Right lobe of liver (tissue), 6 donors: ENCODE measurements at regions not wholly inside any gene's neighbourhood (a gene's known extent, or its start where the extent isn't known, plus 50 kb on each side); places are given as distances from the start of the nearest gene placed in this dataset.

Experiments
- ATAC-seq, 4 donors: fragments of 200-7000 bp; cut with Tn5 transposase; one replicate each; pipeline ENCODE4 v1.9.1; 2020; ENCODE audit warnings: mild to moderate bottlenecking in 4 of 4, moderate library complexity in 4 of 4
- DNase-seq, 3 donors: peaks; one replicate each; pipeline ENCODE4 v3.0.0-alpha.2; 2020
- H3K27ac ChIP-seq, 3 donors: fragments of 200-600 bp; one replicate each; pipeline ENCODE4 v1.8.0; 2022
- H3K27me3 ChIP-seq, 2 donors: fragments of 200-600 bp; one replicate each; pipeline ENCODE4 v1.8.0; 2022
- H3K36me3 ChIP-seq, 4 donors: fragments of 200-600 bp; sonication (generic) in 1 of 4; one replicate each; pipeline versions ENCODE4 v1.5.1 to v1.8.0; 2017 to 2022; ENCODE audit warnings: control low read depth in 1 of 4
- H3K4me1 ChIP-seq, 4 donors: fragments of 200-600 bp; sonication (generic) in 1 of 4; one replicate each; pipeline versions ENCODE4 v1.5.1 to v1.8.0; 2017 to 2022; ENCODE audit warnings: control low read depth in 1 of 4
- H3K4me3 ChIP-seq, 3 donors: fragments of 200-600 bp; one replicate each; pipeline ENCODE4 v1.8.0; 2022
- H3K9me3 ChIP-seq, 4 donors: fragments of 200-600 bp; sonication (generic) in 1 of 4; one replicate each; pipeline versions ENCODE4 v1.5.1 to v1.8.0; 2017 to 2022; ENCODE audit warnings: control low read depth in 1 of 4
- CTCF ChIP-seq, 4 donors: fragments of 200-600 bp in 3 of 4; fragments of 450-650 bp in 1 of 4; IDR thresholded peaks; one replicate each; pipeline versions ENCODE4 v1.5.1 to v1.8.0; 2016 to 2022; ENCODE audit warnings: antibody characterized with exemption in 4 of 4, mild to moderate bottlenecking in 2 of 4
- POLR2A ChIP-seq: fragments of 450-650 bp; IDR thresholded peaks from one replicate; pipeline ENCODE4 v1.6.1; 2017; ENCODE audit warnings: antibody characterized with exemption, mild to moderate bottlenecking
- WGBS: methylation state at CpG from one replicate; pipeline ENCODE4 v1.1.6; 2018; ENCODE audit warnings: low coverage, low lambda C conversion rate; ENCODE audit not compliant: insufficient coverage; ENCODE audit errors: missing lambda C conversion rate; 5-methylcytosine and 5-hydroxymethylcytosine counted together
- intact Hi-C, 2 donors: fragments of 100-400 bp; cut with DNase I; formaldehyde crosslinking; loops; one replicate each; pipeline versions ENCODE4 v1.11.2 to v1.14.1; 2022
- donor health status: DM: no; HTN: yes; CAD: no.
- donor health status: DM: no; HTN: no; CAD: no.
- donor health status: DM: no; HTN: no; CAD: no.
- donor health status: DM: no; HTN: yes; CAD: no.
- donor health status: DM: no; HTN: yes; CAD: no.

DNA sequence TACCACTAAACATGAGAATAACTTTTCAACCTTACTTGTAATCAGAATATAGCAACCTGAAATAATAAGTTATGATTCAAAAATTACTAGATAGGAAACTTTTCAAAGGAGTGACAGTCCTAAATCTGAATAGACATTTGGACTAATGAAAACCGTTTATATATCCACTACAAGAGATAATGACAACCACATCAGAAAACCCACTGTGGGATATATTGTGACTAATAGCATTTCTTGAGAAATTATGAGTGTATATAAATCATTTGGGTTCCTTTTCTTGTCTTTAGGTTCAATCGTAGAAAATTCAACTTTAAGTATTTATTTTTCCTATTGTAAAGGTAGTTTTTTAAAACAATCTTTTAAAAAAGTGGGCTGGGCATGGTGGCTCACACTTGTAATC, 170.2 kb upstream of the PRSS58 start:
- intact Hi-C loops, result no loop called here
- ATAC-seq, result no peak
- 19% methylated on average over 2 of the region's 2 CpGs for WGBS

GRCh38 chr7:142425281-142425680, 167.4 kb upstream of the PRSS58 start:
- ATAC-seq (peak in 1 of 4 donors; percentile 10), DNase-seq (no peak)
- Histone ChIP-seq H3K4me1 (no peaks in the 10 kb centered on the region), H3K27me3 (no peaks in the 10 kb centered on the region), H3K27ac (no peak overlapping the region), H3K4me3 (no peak overlapping the region), H3K36me3 (no peaks in the 10 kb centered on the region), H3K9me3 (no peaks in the 10 kb centered on the region)
- TF ChIP-seq CTCF (IDR thresholded peaks at IDR 0.05), result no peak
- TF ChIP-seq POLR2A, result no peak
- intact Hi-C loops, result no loop called here
- 30% methylated on average over 2 of the region's 8 CpGs for WGBS

More for the DNA sequence above, 170.2 kb upstream of the PRSS58 start:
- TF ChIP-seq POLR2A (no peak), CTCF (IDR thresholded peaks at IDR 0.05) (no peak)
- Histone ChIP-seq H3K4me1 (no peaks in the 10 kb centered on the region), H3K9me3 (no peaks in the 10 kb centered on the region), H3K4me3 (no peak overlapping the region), H3K36me3 (no peaks in the 10 kb centered on the region), H3K27ac (no peak overlapping the region), H3K27me3 (no peaks in the 10 kb centered on the region)
- no peak for DNase-seq

GRCh38 chr7:142422621-142423020, 164.8 kb upstream of the PRSS58 start:
- no peaks in the 10 kb centered on the region for H3K27me3 ChIP-seq
- TF ChIP-seq CTCF (IDR thresholded peaks at IDR 0.05), result no peak
- no peak for TF ChIP-seq POLR2A
- H3K9me3 ChIP-seq, result no peaks in the 10 kb centered on the region
- no peaks in the 10 kb centered on the region for H3K36me3 ChIP-seq
- intact Hi-C loops, result no loop called here
- 35% methylated on average over 4 of the region's 4 CpGs for WGBS
- no peak for DNase-seq
- no peak overlapping the region for H3K4me3 ChIP-seq
- no peak for ATAC-seq
- H3K27ac ChIP-seq, result no peak overlapping the region
- H3K4me1 ChIP-seq, result no peaks in the 10 kb centered on the region

- peak in 1 of 4 donors; percentile 24 for ATAC-seq
- intact Hi-C loops, result no loop called here
- WGBS, result 62% methylated on average over 4 of the region's 5 CpGs
- H3K36me3 ChIP-seq, result no peaks in the 10 kb centered on the region
- H3K4me3 ChIP-seq, result no peak overlapping the region
- no peaks in the 10 kb centered on the region for H3K4me1 ChIP-seq
- TF ChIP-seq POLR2A (no peak), CTCF (IDR thresholded peaks at IDR 0.05) (no peak)
- no peak for DNase-seq
- H3K27me3 ChIP-seq, result no peaks in the 10 kb centered on the region
- H3K27ac ChIP-seq, result no peak overlapping the region
- H3K9me3 ChIP-seq, result no peaks in the 10 kb centered on the region
Measured at GRCh38 chr7:142420554-142421362, 162.9 kb upstream of the PRSS58 start.
